ENCODE measurements at regions not wholly inside any gene's neighbourhood (a gene's known extent, or its start where the extent isn't known, plus 50 kb on each side); places are given as distances from the start of the nearest gene placed in this dataset.
"Not testable (repeated sequence)": the region's sequence is repeated elsewhere in the genome, so short reads cannot be mapped to it uniquely, and the experiment has no call there.

GRCh38 chr16:85533593-85533992 lies 79.5 kb upstream of the GSE1 start:
- TF ChIP-seq CTCF (IDR thresholded peaks at IDR 0.05); POLR2A (IDR thresholded peaks at IDR 0.05); POLR2AphosphoS5 (IDR thresholded peaks at IDR 0.05; ENCODE audit: insufficient read depth in 1 of 2, low read depth in 1 of 2): not testable (repeated sequence)

Measured in vagina (tissue), 2 donors.